Fibroblast of villous mesenchyme (primary cell): ENCODE measurements at regions not wholly inside any gene's neighbourhood (a gene's known extent, or its start where the extent isn't known, plus 50 kb on each side); places are given as distances from the start of the nearest gene placed in this dataset.
A peak's percentile ranks its signal among the peaks of the same experiment; 100 is the strongest.

Experiments used
- DNase-seq: peaks from one replicate; pipeline ENCODE4 v3.0.0-alpha.2; 2010; ENCODE audit warnings: low read depth
- H3K4me3 ChIP-seq: 2 replicates; pipeline ENCODE4 v1.5.1; 2011; ENCODE audit warnings: low read depth, mild to moderate bottlenecking, low read length
- TF ChIP-seq, protein P1 (sequence below): IDR thresholded peaks from 2 replicates; pipeline ENCODE4 v1.5.1; 2012; ENCODE audit warnings: low read depth, mild to moderate bottlenecking, low read length; ENCODE audit not compliant: insufficient read depth

DNA sequence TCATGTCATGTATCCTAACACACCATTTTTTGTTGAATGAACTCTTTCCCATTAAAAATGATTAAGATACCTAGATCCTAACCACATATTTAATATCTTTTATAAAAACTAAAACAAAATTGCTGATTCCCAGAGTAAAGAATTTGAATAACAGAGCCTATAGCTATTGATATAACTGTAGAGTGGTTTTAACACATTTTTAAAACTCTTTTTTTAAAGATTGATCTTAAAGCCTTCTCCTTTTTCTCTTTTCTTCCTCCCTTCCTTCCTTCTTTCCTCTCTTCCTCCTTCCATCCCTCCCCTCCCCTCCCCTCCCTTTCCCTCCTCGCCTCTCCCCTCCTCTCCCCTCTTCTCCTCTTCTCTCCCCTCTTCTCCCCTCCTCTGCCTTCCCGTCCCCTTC, 605.4 kb upstream of the FZD8 start:
- TF ChIP-seq, protein P1, sequence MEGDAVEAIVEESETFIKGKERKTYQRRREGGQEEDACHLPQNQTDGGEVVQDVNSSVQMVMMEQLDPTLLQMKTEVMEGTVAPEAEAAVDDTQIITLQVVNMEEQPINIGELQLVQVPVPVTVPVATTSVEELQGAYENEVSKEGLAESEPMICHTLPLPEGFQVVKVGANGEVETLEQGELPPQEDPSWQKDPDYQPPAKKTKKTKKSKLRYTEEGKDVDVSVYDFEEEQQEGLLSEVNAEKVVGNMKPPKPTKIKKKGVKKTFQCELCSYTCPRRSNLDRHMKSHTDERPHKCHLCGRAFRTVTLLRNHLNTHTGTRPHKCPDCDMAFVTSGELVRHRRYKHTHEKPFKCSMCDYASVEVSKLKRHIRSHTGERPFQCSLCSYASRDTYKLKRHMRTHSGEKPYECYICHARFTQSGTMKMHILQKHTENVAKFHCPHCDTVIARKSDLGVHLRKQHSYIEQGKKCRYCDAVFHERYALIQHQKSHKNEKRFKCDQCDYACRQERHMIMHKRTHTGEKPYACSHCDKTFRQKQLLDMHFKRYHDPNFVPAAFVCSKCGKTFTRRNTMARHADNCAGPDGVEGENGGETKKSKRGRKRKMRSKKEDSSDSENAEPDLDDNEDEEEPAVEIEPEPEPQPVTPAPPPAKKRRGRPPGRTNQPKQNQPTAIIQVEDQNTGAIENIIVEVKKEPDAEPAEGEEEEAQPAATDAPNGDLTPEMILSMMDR = no peak
- no peak for DNase-seq
- no peak overlapping the region for H3K4me3 ChIP-seq

- TF ChIP-seq, protein P1 = no peak
- H3K4me3 ChIP-seq = no peak overlapping the region
- DNase-seq = peak; percentile 21
Observed at GRCh38 chr10:36236931-36237330, 594.8 kb upstream of the FZD8 start.

GRCh38 chr10:36236341-36236740, 594.2 kb upstream of the FZD8 start:
- TF ChIP-seq, protein P1 = no peak
- no peak for DNase-seq
- H3K4me3 ChIP-seq = no peak overlapping the region

- TF ChIP-seq, protein P1 = no peak
- H3K4me3 ChIP-seq = no peak overlapping the region
- no peak for DNase-seq
Observed at GRCh38 chr10:36232935-36233334, 590.8 kb upstream of the FZD8 start.

- no peak overlapping the region for H3K4me3 ChIP-seq
- peak; percentile 80 for DNase-seq
- TF ChIP-seq, protein P1 = no peak
Observed at GRCh38 chr10:36224431-36224985, 582.4 kb upstream of the FZD8 start.

DNA sequence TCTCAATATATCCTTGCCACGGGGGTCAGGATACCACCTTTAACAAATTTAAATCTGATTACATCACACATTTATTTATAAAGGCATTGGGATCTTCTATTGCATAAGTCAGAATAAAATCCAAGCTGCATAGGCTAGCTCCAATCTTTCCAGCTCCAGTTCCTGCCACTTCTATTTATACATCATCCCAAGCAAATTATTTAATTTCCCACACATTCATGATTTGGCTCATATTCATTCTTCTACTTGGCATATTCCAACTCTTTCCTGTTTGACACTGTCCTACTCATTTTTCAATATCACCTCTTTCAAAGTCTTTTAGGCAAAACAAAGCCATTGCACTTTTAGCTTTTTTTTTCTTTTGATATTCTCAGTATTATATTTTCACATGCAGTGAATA, 579.0 kb upstream of the FZD8 start:
- TF ChIP-seq, protein P1 = no peak
- no peak for DNase-seq
- H3K4me3 ChIP-seq = no peak overlapping the region

DNA sequence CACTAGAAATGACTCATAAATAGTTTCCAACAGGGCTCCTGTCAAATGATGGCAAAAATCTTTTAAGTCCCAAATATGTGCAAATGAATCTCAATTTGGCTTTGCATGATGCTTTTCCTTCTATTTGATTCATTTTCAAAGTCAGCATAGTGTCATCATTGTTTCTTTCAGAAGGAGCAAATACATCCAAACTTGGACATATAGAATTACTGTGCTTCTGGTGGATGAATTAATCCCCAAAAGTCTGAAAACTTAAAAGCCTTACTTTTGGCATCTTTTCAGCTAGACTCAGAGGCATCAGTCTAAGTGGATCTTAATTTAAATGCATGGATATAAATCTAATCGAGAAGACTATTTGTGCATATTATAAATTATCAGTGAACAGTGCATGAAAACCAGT, 578.1 kb upstream of the FZD8 start:
- TF ChIP-seq, protein P1 = no peak
- no peak for DNase-seq
- H3K4me3 ChIP-seq = no peak overlapping the region
